ENCODE measurements at regions not wholly inside any gene's neighbourhood (a gene's known extent, or its start where the extent isn't known, plus 50 kb on each side); places are given as distances from the start of the nearest gene placed in this dataset.
"Not testable (repeated sequence)": the region's sequence is repeated elsewhere in the genome, so short reads cannot be mapped to it uniquely, and the experiment has no call there.

DNA sequence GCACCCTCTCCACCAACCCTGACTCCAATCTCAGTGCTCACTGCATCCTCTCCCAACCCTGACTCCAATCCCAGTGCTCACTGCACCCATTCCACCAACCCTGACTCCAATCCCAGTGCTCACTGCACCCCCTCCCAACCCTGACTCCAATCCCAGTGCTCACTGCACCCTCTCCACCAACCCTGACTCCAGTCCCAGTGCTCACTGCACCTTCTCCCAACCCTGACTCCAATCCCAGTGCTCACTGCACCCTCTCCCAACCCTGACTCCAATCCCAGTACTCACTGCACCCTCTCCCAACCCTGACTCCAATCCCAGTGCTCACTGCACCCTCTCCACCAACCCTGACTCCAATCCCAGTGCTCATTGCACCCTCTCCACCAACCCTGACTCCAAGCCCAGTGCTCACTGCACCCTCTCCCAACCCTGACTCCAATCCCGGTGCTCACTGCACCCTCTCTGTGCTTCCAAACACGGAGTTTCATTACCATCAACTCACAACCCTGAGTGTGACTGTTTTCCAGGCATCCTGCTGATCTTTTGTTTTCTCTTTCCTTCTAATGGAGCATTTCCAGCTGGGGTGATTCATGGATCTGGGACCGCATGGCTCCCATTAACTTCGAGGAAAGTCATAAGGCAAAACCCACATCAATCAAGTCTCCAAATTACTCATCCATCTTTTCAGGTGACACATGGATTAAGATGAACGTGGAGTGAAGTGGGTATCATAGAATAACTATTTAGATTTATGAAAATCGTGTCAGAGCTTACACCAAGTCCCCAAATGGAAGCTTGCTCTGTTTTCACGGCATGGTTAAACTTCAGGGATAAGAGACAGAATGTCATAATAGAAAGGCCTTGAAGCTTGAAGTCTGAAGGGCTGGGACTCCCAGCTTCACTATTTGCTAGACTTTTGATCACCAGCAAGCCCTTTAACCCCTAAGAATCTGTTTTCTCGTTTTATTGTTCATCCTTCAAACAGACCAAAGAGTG, 135.3 kb upstream of the ZNF618 start:
- H3K9me2 ChIP-seq (replicated peaks; ENCODE audit: insufficient read depth, low read length); H3K27me3 ChIP-seq (ENCODE audit: low read length); H3K4me3 ChIP-seq (ENCODE audit: insufficient read depth, low read length, poor library complexity, severe bottlenecking); H3K9ac ChIP-seq (ENCODE audit: low read length); H3F3A ChIP-seq (ENCODE audit: insufficient read depth); H3K36me3 ChIP-seq (ENCODE audit: low read length); H3K9me3 ChIP-seq (ENCODE audit: insufficient read depth, low read length); H4K20me1 ChIP-seq (ENCODE audit: low read depth, low read length); H2AFZ ChIP-seq (ENCODE audit: low read depth, low read length, severe bottlenecking); H3K79me2 ChIP-seq (ENCODE audit: insufficient read depth, low read length); H3K27ac ChIP-seq (ENCODE audit: low read depth, low read length); H3K4me2 ChIP-seq (ENCODE audit: low read depth, low read length, poor library complexity, severe bottlenecking): not testable (repeated sequence)

- Histone ChIP-seq H3K79me2 (ENCODE audit: insufficient read depth, low read length) (no peaks in the 10 kb centered on the region), H3F3A (ENCODE audit: insufficient read depth) (no peaks in the 10 kb centered on the region), H3K9ac (ENCODE audit: low read length) (no peak overlapping the region), H3K27me3 (ENCODE audit: low read length) (no peaks in the 10 kb centered on the region; the same call in 1 of the 2 replicates), H2AFZ (ENCODE audit: low read depth, low read length, severe bottlenecking) (no peak overlapping the region), H3K36me3 (ENCODE audit: low read length) (no peaks in the 10 kb centered on the region), H3K9me2 (replicated peaks; ENCODE audit: insufficient read depth, low read length) (no peaks in the 10 kb centered on the region), H4K20me1 (ENCODE audit: low read depth, low read length) (no peaks in the 10 kb centered on the region), H3K27ac (ENCODE audit: low read depth, low read length) (no peak overlapping the region), H3K9me3 (ENCODE audit: insufficient read depth, low read length) (no peaks in the 10 kb centered on the region), H3K4me2 (ENCODE audit: low read depth, low read length, poor library complexity, severe bottlenecking) (no peak overlapping the region), H3K4me3 (ENCODE audit: insufficient read depth, low read length, poor library complexity, severe bottlenecking) (no peak overlapping the region)
- TF ChIP-seq, protein P1, sequence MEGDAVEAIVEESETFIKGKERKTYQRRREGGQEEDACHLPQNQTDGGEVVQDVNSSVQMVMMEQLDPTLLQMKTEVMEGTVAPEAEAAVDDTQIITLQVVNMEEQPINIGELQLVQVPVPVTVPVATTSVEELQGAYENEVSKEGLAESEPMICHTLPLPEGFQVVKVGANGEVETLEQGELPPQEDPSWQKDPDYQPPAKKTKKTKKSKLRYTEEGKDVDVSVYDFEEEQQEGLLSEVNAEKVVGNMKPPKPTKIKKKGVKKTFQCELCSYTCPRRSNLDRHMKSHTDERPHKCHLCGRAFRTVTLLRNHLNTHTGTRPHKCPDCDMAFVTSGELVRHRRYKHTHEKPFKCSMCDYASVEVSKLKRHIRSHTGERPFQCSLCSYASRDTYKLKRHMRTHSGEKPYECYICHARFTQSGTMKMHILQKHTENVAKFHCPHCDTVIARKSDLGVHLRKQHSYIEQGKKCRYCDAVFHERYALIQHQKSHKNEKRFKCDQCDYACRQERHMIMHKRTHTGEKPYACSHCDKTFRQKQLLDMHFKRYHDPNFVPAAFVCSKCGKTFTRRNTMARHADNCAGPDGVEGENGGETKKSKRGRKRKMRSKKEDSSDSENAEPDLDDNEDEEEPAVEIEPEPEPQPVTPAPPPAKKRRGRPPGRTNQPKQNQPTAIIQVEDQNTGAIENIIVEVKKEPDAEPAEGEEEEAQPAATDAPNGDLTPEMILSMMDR (IDR thresholded peaks at IDR 0.05; ENCODE audit: insufficient read depth, low read length, poor library complexity, severe bottlenecking): no peak
- TF ChIP-seq EZH2phosphoT487 (conservative IDR thresholded peaks at IDR 0.05; ENCODE audit: low read length): no peak
Observed at GRCh38 chr9:113741886-113742854, 133.9 kb upstream of the ZNF618 start.

GRCh38 chr9:113742878-113743277, 133.2 kb upstream of the ZNF618 start:
- H3F3A ChIP-seq (ENCODE audit: insufficient read depth): no peaks in the 10 kb centered on the region
- H3K27ac ChIP-seq (ENCODE audit: low read depth, low read length): no peak overlapping the region
- H3K27me3 ChIP-seq (ENCODE audit: low read length): no peaks in the 10 kb centered on the region; the same call in 1 of the 2 replicates
- TF ChIP-seq, protein P1 (IDR thresholded peaks at IDR 0.05; ENCODE audit: insufficient read depth, low read length, poor library complexity, severe bottlenecking): no peak
- TF ChIP-seq EZH2phosphoT487 (conservative IDR thresholded peaks at IDR 0.05; ENCODE audit: low read length): no peak
- H3K36me3 ChIP-seq (ENCODE audit: low read length): no peaks in the 10 kb centered on the region
- no peaks in the 10 kb centered on the region for H4K20me1 ChIP-seq (ENCODE audit: low read depth, low read length)
- no peak overlapping the region for H3K4me3 ChIP-seq (ENCODE audit: insufficient read depth, low read length, poor library complexity, severe bottlenecking)
- H3K4me2 ChIP-seq (ENCODE audit: low read depth, low read length, poor library complexity, severe bottlenecking): no peak overlapping the region
- no peak overlapping the region for H2AFZ ChIP-seq (ENCODE audit: low read depth, low read length, severe bottlenecking)
- H3K9ac ChIP-seq (ENCODE audit: low read length): no peak overlapping the region
- H3K9me3 ChIP-seq (ENCODE audit: insufficient read depth, low read length): no peaks in the 10 kb centered on the region
- H3K79me2 ChIP-seq (ENCODE audit: insufficient read depth, low read length): no peaks in the 10 kb centered on the region
- no peaks in the 10 kb centered on the region for H3K9me2 ChIP-seq (replicated peaks; ENCODE audit: insufficient read depth, low read length)
